C1 segment of cervical spinal cord (tissue), 14 donors: ENCODE measurements at regions not wholly inside any gene's neighbourhood (a gene's known extent, or its start where the extent isn't known, plus 50 kb on each side); places are given as distances from the start of the nearest gene placed in this dataset.
A peak's percentile ranks its signal among the peaks of the same experiment; 100 is the strongest.
"Not testable (repeated sequence)": the region's sequence is repeated elsewhere in the genome, so short reads cannot be mapped to it uniquely, and the experiment has no call there.

ENCODE experiments used
- DNase-seq, 14 donors: peaks; one replicate each; lab custom pipeline; 2025; lab: John Stamatoyannopoulos, UW

- peak in 9 of 14 donors; percentile 1 to 26 (median 2) for DNase-seq
Measured at GRCh38 chrX:44675362-44676024, 132.8 kb upstream of the FUNDC1 start.

GRCh38 chrX:44674906-44675305 is 132.2 kb upstream of the FUNDC1 start:
- DNase-seq, result peak in 1 of 14 donors; percentile 2

DNA sequence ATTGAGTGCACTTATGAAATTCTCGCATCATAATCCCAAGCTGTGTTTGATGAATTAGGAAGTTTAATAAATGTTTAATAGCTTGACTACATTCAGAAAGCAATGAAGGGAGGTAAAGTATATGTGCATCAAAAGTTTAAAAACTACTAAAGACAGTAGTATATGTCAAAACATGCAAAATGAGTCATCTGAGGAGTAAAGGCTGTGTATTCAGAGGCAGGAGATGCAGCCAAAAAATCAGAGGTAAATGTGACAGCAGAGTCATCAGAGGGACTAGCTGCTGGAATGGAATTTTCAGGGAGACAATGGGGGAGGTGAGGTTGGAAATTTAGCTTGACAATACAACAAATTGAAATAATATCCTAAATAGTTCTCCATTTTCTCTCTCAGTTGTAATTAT is 127.0 kb upstream of the FUNDC1 start:
- DNase-seq, result no peak

DNA sequence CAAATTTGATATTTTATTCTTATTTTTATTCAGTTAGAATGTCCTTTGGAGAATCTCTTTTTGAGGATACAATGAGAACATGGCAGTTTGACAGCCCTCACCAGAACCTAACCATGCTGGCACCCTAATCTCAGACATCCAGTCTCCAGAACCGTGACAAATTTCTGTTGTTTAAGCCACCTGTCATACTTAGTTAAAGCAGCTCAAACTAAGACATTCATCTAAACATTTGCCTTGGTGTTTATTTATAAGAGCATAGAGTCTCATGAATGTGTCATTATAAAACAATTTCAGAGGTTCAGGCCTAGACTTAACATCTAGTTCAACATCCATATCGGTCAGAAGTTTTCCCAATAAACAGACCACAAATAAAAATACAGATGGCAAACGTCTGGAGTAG is 125.1 kb upstream of the FUNDC1 start:
- no peak for DNase-seq

GRCh38 chrX:44657718-44658246 is 115.1 kb upstream of the FUNDC1 start:
- DNase-seq, result not testable (repeated sequence)

GRCh38 chrX:44651358-44651757 is 108.7 kb upstream of the FUNDC1 start:
- peak in 2 of 14 donors; percentile 0 to 38 for DNase-seq

GRCh38 chrX:44643723-44644122 is 101.1 kb upstream of the FUNDC1 start:
- no peak for DNase-seq

DNA sequence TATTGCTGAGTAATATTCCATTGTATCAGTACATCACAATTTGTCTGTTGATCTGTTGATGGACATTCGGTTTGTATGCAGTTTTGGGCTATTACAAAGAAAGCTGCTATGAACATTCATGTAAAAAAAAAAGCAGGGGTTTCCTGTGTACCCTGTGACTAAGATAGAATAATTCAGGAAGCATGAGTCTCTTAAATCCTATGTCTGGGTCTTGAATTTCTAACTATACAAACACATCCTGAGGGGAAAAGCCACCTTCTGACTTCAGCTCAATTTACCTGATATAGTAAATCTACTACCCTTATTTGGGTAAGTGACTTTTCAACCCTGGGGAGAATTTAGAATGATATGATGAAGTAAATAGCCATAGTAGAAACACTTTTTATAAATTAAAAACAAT is 94.6 kb upstream of the FUNDC1 start:
- no peak for DNase-seq

DNA sequence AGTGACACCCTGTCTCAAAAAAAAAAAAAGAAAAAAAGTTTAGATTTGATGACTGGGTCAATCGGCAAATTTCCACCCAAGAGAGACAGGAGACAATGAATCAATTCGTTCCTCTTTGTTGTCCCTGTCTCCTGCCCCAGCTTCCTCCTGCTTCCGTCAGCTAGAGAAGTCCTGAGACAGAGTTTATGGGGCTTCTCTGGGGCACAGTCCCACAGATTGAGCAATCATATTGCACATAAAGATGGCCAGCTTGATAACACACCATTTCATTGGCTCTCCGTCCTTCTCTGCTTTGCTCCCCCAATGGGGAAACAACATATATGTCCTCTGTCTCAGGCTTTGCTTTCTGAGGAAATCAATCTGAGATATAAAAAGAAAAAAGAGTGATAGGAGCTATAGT is 78.4 kb upstream of the FUNDC1 start:
- DNase-seq, result no peak

GRCh38 chrX:44619039-44619438 is 76.4 kb upstream of the FUNDC1 start:
- no peak for DNase-seq

DNA sequence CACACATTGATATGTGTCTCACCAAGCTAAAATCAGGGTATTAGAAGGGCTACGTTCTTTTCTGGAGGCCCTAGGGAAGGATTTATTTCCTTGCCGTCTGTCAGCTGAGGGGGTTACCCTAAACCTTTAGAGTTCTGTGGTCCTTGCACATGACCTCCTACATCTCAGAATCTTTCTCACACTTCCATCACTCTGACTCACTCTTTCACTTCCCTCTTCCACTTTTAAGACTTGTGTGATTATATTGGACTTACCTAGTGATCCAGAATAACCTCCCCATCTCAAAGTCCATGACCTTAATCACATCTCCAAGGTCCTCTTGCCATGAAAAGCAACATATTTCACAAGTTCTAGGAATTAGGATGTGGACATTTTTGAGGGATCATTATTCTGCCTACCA is 53.6 kb upstream of the FUNDC1 start:
- DNase-seq, result no peak
